ENCODE measurements at regions not wholly inside any gene's neighbourhood (a gene's known extent, or its start where the extent isn't known, plus 50 kb on each side); places are given as distances from the start of the nearest gene placed in this dataset.

- DNase-seq (ENCODE audit: low spot score), result no peak
Measured at GRCh38 chr16:8519179-8519578, 71.1 kb downstream of the TMEM114 start.

GRCh38 chr16:8517280-8517679 lies 73.0 kb downstream of the TMEM114 start:
- no peak for DNase-seq (ENCODE audit: low spot score)

- no peak for DNase-seq (ENCODE audit: low spot score)
Measured at GRCh38 chr16:8516471-8516870, 73.8 kb downstream of the TMEM114 start.

GRCh38 chr16:8512941-8513624 lies 77.2 kb downstream of the TMEM114 start:
- DNase-seq (ENCODE audit: low spot score), result no peak

- no peak for DNase-seq (ENCODE audit: low spot score)
Measured at GRCh38 chr16:8511464-8511863, 78.8 kb downstream of the TMEM114 start.

- no peak for DNase-seq (ENCODE audit: low spot score)
Measured at GRCh38 chr16:8510160-8510559, 80.2 kb downstream of the TMEM114 start.

- DNase-seq (ENCODE audit: low spot score), result no peak
Measured at GRCh38 chr16:8505327-8505991, 84.9 kb downstream of the TMEM114 start.

- DNase-seq (ENCODE audit: low spot score), result no peak
Measured at GRCh38 chr16:8502446-8502845, 87.9 kb downstream of the TMEM114 start.

- DNase-seq (ENCODE audit: low spot score), result no peak
Measured at GRCh38 chr16:8500351-8500750, 90.0 kb downstream of the TMEM114 start.

- no peak for DNase-seq (ENCODE audit: low spot score)
Measured at GRCh38 chr16:8496364-8496763, 93.9 kb downstream of the TMEM114 start.

- DNase-seq (ENCODE audit: low spot score), result no peak
Measured at GRCh38 chr16:8493972-8494371, 96.3 kb downstream of the TMEM114 start.

GRCh38 chr16:8492690-8493089 lies 97.6 kb downstream of the TMEM114 start:
- DNase-seq (ENCODE audit: low spot score), result no peak

- no peak for DNase-seq (ENCODE audit: low spot score)
Measured at GRCh38 chr16:8489580-8489979, 100.7 kb downstream of the TMEM114 start.

GRCh38 chr16:8486985-8487384 lies 103.3 kb downstream of the TMEM114 start:
- DNase-seq (ENCODE audit: low spot score), result no peak

GRCh38 chr16:8483396-8483795 lies 106.9 kb downstream of the TMEM114 start:
- DNase-seq (ENCODE audit: low spot score), result no peak

- DNase-seq (ENCODE audit: low spot score), result no peak
Measured at GRCh38 chr16:8481810-8482209, 108.5 kb downstream of the TMEM114 start.

GRCh38 chr16:8476824-8477223 lies 113.5 kb downstream of the TMEM114 start:
- no peak for DNase-seq (ENCODE audit: low spot score)

- DNase-seq (ENCODE audit: low spot score), result no peak
Measured at GRCh38 chr16:8474587-8474986, 115.7 kb downstream of the TMEM114 start.

- no peak for DNase-seq (ENCODE audit: low spot score)
Measured at GRCh38 chr16:8469102-8469778, 121.1 kb downstream of the TMEM114 start.

GRCh38 chr16:8464979-8465378 lies 125.3 kb downstream of the TMEM114 start:
- no peak for DNase-seq (ENCODE audit: low spot score)

GRCh38 chr16:8459085-8459733 lies 131.1 kb downstream of the TMEM114 start:
- DNase-seq (ENCODE audit: low spot score), result no peak

GRCh38 chr16:8458481-8459046 lies 131.7 kb downstream of the TMEM114 start:
- DNase-seq (ENCODE audit: low spot score), result no peak

Data from AG08396 (cell line).